Uterus (tissue), 3 donors: ENCODE measurements at regions not wholly inside any gene's neighbourhood (a gene's known extent, or its start where the extent isn't known, plus 50 kb on each side); places are given as distances from the start of the nearest gene placed in this dataset. TPM values are rescaled to one million over a fixed set of nuclear protein-coding genes. Genes with fewer than 3 reads are reported as not detected.

Experiments
- DNase-seq, 2 donors: peaks; one replicate each; pipeline ENCODE4 v3.0.0-alpha.2; 2019 to 2020
- H3K27ac ChIP-seq, 2 donors: fragments of 200-600 bp; sonication (generic); 1 replicate in 1 of 2; 2 replicates in 1 of 2; pipeline ENCODE4 v1.5.1; 2016 to 2018
- H3K27me3 ChIP-seq, 2 donors: fragments of 200-600 bp; sonication (generic); one replicate each; pipeline ENCODE4 v1.5.1; 2018 to 2019; ENCODE audit warnings: control low read depth in 1 of 2
- H3K36me3 ChIP-seq, 2 donors: fragments of 200-600 bp; sonication (generic); one replicate each; pipeline ENCODE4 v1.5.1; 2019; ENCODE audit warnings: control low read depth in 1 of 2
- H3K4me1 ChIP-seq, 2 donors: fragments of 200-600 bp; sonication (generic); one replicate each; pipeline ENCODE4 v1.5.1; 2018 to 2019; ENCODE audit warnings: control low read depth in 1 of 2
- H3K4me3 ChIP-seq, 2 donors: fragments of 200-600 bp; sonication (generic); 1 replicate in 1 of 2; 2 replicates in 1 of 2; pipeline ENCODE4 v1.5.1; 2018 to 2019; ENCODE audit warnings: mild to moderate bottlenecking in 1 of 2
- H3K9me3 ChIP-seq, 2 donors: fragments of 200-600 bp; sonication (generic); one replicate each; pipeline ENCODE4 v1.5.1; 2019; ENCODE audit warnings: control low read depth in 1 of 2
- CTCF ChIP-seq, 4 experiments: fragments of 200-600 bp in 2 of 4; fragments of 450-650 bp in 2 of 4; sonication (generic) in 2 of 4; IDR thresholded peaks; one replicate each; pipeline ENCODE4 v1.5.1; 2016 to 2019; ENCODE audit warnings: antibody characterized with exemption in 4 of 4, mild to moderate bottlenecking in 2 of 4, moderate library complexity in 1 of 4
- POLR2A ChIP-seq, 2 donors: fragments of 450-650 bp; IDR thresholded peaks; one replicate each; pipeline ENCODE4 v1.6.1; 2016; ENCODE audit warnings: antibody characterized with exemption in 2 of 2, mild to moderate bottlenecking in 1 of 2, moderate library complexity in 1 of 2
- intact Hi-C: fragments of 100-400 bp; cut with DNase I; formaldehyde crosslinking; loops from one replicate; pipeline ENCODE4 v1.15.1; 2023; ENCODE audit warnings: low total_unique reads
- small RNA-seq: library from RNA; depleted of rRNA; stranded (forward); fragments of <200 nt; gene quantifications from one replicate; pipeline ENCODE3, GENCODE V24; 2016
- donor health status: DM: yes; HTN: yes; CAD: no.

GRCh38 chr5:22910523-22910922 is 57.4 kb upstream of the CDH12 start:
- no peak for DNase-seq
- Histone ChIP-seq H3K27ac (no peak overlapping the region), H3K36me3 (no peaks in the 10 kb centered on the region), H3K27me3 (no peaks in the 10 kb centered on the region), H3K4me3 (no peak overlapping the region), H3K4me1 (no peaks in the 10 kb centered on the region), H3K9me3 (no peaks in the 10 kb centered on the region)
- TF ChIP-seq CTCF (IDR thresholded peaks at IDR 0.05) (no peak), POLR2A (IDR thresholded peaks at IDR 0.05) (no peak)
- intact Hi-C loops = no loop called here

GRCh38 chr5:22908586-22908985 is 55.4 kb upstream of the CDH12 start:
- H3K36me3 ChIP-seq = no peaks in the 10 kb centered on the region
- H3K4me1 ChIP-seq = no peaks in the 10 kb centered on the region
- H3K4me3 ChIP-seq = no peak overlapping the region
- H3K9me3 ChIP-seq = no peaks in the 10 kb centered on the region
- no peak for TF ChIP-seq CTCF (IDR thresholded peaks at IDR 0.05)
- TF ChIP-seq POLR2A (IDR thresholded peaks at IDR 0.05) = no peak
- intact Hi-C loops = no loop called here
- H3K27me3 ChIP-seq = no peaks in the 10 kb centered on the region
- no peak for DNase-seq
- H3K27ac ChIP-seq = no peak overlapping the region

GRCh38 chr5:22908129-22908528 is 55.0 kb upstream of the CDH12 start:
- TF ChIP-seq CTCF (IDR thresholded peaks at IDR 0.05) = no peak
- no peak for TF ChIP-seq POLR2A (IDR thresholded peaks at IDR 0.05)
- intact Hi-C loops = no loop called here
- no peak for DNase-seq
- H3K36me3 ChIP-seq = no peaks in the 10 kb centered on the region
- no peaks in the 10 kb centered on the region for H3K9me3 ChIP-seq
- no peaks in the 10 kb centered on the region for H3K27me3 ChIP-seq
- no peak overlapping the region for H3K27ac ChIP-seq
- H3K4me1 ChIP-seq = no peaks in the 10 kb centered on the region
- H3K4me3 ChIP-seq = no peak overlapping the region

Small RNA genes in the stretch of these regions (small RNA-seq; reads per million reads assigned to genes)
- not detected for gene RF00019
